NCI-H226 (cell line): ENCODE measurements at regions not wholly inside any gene's neighbourhood (a gene's known extent, or its start where the extent isn't known, plus 50 kb on each side); places are given as distances from the start of the nearest gene placed in this dataset.
"Not testable (repeated sequence)": the region's sequence is repeated elsewhere in the genome, so short reads cannot be mapped to it uniquely, and the experiment has no call there.

Source experiments
- DNase-seq: peaks from one replicate; pipeline ENCODE4 v3.0.0-alpha.2; 2015

DNA sequence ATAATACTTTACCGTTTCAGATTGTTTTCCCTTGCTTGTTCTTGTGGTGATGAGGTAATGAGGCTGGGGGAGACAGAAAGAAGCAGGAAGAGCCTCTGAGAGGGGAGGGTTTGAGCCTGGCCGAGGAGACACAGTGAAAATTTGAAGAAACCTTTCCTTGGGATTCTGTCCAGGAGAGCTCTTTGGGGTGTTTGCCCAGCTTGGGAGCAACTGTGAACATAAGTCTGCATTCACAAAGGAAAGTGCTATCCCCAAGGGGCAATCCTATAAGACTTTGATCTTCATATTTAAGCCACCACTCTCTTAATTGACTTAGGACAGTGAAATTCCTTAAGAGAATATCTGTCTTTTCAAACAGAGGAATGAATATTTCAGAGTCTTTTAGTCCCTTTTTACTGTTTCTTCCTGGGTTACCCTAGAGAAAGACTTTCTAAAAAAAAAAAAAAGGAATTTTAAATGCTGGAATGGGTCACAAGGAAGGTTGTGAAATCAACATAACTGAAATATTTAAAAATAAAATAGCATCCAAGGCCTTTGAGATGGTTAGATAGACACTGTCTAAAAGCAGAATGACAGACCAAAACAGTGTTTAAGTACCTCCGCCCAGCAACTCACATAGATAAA is 52.5 kb upstream of the STAM2 start:
- DNase-seq: no peak

DNA sequence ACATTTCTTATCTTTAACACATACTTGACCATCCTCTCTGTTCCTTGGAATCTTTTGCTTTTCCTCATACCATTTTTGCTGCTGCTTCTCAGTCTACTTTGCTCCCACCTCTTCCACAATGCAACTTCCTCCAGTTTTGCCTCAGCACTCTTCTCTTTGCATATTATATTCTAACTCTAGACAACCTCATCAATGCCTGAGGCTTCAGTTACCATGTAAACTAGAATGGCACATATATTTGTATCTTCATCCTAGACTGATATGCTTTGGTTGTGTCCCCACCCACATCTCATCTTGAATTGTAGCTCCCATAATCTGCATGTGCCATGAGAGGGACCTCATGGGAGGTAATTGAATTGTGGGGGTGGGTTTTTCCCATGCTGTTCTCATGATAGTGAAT is 55.9 kb upstream of the STAM2 start:
- no peak for DNase-seq

DNA sequence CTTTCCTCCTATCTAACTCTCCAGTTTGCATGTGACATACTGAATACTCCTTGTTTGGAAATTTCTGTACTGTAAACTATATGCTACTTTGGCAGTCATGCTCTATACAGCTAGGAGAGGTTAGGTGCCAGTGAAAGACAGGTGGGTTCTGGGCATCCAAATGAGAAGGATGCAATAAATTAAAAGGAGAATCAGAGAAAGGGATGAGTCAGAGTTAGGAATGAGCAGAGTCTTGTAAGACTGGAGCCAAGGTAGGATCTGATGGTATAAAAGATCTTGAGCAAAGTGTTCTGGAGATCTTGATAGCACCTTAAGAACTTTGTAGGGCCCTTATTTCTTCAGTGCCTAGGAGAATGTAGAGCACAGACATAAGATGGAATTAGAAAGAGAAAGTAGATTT is 58.7 kb upstream of the STAM2 start:
- DNase-seq: peak; percentile 14

DNA sequence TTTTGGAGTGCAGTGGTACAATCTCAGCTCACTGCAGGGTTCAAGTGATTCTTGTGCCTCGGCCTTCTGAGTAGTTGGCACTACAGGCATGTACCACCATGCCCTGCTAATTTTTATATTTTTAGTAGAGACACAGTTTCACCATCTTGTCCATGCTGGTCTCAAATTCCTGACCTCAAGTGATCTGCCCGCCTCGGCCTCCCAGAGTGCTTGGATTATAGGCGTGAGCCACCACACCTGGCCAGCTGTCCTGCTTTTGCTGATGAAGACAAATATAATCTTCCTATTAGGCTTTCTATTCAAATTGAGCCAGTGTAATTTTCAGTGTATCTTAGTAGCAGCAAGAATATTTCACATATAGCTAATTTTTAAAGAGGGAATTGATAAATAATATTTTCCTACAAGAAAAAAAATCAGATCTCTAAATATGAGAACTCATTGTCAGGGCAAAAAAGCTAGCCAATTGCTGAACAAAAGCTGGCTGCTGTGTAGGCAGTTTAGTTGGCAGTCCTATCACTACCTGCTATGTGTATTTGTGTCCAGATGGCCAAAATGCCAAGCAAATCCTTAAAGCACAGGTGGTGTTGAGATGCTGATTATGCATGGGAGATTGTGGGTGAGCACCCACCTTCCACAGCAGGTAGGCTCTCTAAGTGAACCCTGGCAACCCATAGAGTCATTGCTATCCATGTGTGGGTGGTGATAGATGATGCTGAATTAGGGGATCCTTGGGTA is 60.8 kb upstream of the STAM2 start:
- no peak for DNase-seq

DNA sequence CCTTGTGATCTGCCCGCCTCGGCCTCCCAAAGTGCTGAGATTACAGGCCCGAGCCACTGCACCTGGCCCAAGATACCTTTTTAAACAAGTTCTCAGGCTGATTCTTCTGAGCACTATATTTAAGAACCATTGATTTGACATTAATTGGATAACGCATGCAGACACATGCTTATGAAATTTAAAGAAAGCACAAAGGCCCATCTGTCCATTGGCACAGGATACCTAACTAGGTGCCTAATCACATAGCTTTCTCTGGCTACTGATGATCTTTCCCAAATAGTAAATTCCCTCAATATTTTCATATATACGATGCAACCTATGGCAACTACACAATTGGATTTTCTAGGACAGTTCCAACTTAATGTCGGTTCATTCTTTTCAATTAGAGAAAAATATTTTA is 62.5 kb upstream of the STAM2 start:
- DNase-seq: no peak

DNA sequence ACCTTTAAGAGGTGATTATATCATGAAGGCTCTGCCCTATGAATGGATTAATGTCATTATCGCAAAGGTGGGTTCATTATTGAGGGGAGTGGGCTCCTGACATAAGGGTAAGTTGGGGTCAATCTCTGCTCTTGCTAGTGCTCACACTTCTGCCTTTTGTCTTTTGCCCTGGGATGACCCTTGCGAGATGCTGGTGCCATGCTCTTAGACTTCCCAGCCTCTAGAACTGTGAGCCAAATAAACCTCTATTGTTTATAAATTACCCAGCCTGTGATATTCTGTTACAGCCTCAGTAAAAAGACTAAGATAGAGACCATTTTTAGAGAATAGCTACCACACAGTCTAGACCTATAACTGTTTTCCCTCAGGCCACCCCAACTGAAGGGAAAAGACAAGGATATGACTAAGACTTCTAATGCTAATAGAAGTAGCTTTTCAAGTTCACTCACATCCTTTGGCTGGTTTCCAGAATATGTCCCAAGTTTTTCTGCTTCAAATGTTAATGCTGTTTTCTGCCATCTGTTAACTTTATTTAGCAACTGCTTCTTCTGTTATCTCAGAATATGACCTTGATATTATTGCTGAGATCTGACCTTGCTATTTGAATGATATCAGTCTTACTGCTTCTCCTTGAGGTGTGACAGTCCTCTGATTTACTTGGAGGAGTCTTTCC is 65.1 kb upstream of the STAM2 start:
- peak; percentile 85 for DNase-seq

DNA sequence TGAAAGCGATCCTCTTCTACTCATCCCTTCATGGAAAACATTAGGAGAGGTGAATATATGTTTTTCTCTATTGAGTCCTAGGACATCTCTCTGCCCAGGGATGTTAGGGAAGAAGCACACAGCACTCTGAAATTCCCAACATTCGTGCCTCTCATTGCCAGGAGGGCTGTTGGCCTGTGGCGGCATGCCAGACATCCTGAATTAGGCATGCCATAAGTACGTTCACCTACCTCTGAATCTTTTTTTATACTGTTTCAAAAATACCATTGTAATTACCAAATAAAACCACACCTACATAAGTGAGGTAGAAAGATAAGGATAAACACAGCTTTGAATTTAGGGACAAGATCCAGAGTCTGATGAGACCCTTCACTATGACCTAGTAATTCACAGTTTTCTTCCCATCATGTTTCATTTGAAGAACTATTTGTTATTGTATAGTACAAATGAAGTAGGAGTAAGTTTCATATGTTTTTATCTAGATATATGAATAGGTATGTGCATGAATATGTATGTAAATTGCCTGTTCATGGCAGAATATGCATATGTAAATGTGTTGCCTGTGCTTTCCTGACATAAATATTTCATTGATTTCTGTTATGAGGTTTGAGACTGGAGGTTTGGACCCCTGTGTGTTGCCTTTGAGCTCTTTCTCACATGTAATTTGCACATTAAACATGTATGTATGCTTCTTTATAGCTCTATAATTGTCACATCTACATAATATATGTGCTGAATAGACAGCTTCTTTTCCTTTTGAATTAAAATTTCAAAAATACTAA is 66.6 kb upstream of the STAM2 start:
- peak; percentile 49 for DNase-seq

DNA sequence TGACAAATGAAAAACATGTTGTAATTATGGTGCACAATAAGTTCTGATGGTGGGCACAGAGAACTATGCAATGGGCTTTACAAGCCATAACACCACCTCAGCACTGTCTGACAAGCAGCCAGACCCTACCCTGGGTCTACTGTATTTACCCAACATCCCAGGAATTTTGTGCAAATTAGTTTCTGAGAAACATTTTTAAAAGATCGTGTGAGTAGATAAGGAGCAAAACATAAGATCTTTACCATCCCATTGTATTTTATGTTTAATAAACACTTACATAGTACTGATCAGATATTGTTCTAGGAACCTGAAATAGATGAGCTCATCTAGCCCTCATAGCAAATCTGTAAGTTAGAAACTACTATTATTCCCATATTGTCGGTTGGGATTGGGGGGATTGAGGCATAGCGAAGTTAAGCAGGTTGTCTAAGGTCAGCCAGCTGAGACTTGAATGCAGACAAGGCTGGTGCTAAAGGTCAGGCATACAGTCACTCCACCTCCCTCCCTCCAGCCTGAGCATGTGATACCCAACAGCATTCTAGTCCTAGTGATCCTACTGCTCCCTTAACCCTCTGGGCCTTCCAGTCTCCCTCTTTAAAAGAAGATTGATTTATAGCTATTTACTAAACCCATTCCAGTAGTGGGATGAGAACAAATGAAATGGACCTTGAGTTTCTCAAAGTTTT is 67.4 kb upstream of the STAM2 start:
- no peak for DNase-seq

DNA sequence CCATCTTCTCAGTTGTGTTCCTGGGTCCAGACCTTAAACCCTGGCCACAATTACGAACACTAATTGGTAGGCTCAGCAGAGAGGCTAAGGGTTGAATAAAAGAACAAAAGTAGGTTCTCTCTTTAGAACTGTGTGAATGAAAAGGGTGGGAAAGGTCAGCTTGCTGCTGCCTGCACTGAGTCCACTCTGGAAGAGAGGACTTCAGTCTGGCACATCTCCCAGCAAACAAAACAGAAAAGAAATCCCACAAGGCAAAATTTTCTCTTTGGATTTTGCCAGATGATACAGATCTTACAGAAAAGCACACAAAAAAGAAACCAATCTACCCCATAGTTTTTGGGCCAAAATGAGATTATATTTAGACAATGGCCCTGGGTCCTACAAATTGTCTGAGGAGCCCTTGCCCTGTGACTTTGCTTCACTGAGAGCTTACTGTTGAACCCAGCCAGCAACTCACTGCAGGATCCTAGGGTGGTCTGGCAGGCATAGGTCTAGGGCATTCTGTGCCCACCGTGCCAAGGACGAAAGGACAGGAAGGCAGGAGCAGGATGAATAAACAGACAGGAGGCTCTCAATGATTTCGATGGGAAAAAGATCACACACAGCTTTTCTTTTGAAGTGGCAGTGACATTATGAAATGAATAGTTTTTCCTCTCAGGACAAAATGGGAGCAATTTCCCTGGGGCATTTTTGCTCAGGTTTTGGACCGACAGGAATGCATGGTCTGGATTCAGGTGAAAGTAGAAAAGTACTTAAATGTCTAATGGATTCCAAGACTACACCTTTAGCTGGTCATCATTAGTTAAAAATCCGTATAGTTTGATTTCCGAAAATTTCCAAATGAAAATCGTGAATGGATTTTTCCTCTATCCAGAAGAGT is 68.4 kb upstream of the STAM2 start:
- DNase-seq: no peak

DNA sequence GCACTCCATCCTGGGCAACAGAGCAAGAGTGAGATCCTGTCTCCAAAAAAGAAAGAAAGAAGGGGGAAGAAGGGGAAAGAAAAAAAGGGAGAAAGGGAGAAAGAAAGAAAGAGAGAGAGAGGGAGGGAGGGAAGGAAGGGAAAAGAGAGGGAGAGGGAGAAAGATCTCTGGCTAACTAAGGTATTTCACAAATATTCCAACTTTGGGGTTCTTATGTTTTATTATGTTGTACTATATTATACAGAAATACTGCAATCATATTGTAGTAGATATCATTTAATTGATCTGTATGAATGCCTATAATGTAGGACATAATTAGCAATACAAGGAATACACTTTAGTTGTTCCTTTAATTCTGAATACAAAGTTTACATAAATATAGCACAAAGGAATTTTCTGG is 70.1 kb upstream of the STAM2 start:
- DNase-seq: no peak

DNA sequence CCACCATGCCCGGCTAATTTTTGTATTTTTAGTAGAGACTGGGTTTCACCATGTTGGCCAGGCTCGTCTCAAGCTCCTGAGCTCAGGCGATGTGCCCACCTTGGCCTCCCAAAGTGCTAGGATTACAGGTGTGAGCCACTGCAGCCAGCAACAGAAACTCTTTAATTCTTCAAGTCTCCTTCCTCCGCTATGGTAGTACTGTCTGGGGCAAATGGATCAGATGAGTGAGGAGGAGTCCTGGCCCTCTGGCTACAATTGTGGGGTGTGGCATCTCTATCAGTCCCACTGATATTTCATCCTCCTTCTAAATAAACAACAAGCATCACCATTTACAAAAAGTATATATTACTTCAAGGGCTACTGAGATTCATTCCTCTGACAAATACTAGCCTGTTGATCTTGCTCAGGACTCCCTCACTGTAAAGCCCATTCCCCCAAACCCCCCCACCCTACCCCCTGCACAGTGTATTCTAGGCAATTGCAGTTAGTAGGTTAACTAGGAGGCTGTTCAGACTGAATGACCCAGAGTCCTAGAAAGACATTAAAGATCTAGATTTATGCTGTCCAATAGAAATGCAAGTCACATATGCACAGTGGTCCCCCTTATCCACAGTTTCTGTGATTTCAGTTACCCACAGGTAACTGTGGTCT is 71.2 kb upstream of the STAM2 start:
- no peak for DNase-seq

DNA sequence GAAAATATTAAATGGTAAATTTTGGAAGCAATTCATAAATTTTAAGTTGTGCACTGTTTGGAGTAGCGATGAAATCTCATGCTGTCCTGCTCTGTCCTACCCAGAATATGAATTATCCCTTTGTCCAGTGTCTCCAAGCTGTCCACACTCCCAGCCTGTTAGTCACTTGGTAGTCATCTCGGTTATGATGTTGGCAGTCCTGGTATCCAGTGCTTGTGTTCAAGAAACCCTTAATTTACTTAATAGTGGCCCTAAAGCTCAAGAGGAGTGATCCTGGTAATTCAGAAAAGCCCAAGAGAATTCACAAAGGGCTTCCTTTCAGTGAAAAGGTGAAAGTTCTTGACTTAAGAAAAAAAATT is 71.8 kb upstream of the STAM2 start:
- no peak for DNase-seq

DNA sequence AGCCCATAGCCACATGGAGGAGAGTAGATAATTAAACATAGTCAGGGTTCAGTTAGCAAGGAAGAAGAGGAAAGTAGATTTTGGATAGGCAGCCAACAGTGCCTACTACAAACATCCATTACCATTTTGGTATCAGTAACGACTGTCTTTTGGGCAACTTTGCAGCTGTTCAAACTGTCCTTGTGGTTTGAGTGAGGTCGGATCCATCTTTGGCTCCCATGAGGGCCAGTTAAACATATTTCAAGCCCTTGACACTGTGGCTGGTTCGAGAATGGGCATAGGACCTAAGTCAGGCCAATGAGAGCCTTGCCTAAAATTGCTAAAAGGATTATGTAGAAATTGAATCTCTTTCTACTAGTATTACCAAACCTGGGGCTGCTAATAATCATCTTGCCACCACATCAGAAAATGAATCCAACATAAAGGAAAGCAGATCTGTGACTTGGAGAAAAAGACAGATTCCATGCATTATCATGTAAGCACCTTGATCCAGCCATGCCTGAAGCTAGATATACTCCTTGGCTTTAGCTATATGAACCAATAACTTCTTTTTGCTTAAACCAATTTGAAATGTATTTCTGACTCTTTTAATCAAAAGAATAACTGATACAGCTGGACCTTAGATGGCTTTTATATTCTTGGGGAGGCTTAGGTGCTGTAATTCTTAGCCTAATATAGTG is 75.0 kb upstream of the STAM2 start:
- DNase-seq: no peak

DNA sequence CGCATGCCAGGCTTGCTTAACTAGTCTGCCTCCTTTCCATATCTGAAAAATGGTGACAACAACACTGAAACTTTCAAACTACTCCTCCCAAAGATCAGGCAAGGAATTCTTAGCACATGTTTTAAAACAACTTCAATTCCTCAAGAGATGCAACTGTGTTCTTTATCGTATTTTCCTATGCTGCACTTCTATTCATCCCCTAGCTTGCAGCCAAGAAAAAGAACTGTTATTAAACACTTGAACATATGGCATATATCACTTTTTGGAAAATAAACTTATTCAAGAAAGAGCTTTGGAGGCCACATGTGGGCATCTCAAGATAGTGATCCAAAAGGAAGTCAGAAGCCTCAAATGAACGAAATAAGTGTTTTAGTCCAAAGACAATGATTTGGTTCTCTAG is 75.6 kb upstream of the STAM2 start:
- DNase-seq: no peak

DNA sequence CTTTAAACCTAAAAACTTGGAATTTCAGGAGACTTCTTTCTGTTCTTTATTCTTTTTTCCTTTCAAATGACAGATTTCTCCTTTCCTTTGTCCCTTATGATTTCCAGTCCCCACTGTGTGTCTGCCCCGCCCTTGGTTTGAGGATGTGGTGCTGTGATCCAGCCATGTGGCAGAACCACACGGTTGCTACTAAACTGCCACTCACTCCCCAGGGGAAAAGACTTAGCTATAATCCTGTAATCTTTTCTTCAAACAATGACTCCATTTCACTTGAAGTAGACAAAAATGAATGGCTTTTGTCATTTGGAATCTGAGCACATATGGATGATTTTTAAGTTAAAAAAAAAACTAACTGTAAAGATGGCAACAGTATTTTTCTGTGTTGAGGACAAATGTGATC is 76.2 kb upstream of the STAM2 start:
- DNase-seq: no peak

DNA sequence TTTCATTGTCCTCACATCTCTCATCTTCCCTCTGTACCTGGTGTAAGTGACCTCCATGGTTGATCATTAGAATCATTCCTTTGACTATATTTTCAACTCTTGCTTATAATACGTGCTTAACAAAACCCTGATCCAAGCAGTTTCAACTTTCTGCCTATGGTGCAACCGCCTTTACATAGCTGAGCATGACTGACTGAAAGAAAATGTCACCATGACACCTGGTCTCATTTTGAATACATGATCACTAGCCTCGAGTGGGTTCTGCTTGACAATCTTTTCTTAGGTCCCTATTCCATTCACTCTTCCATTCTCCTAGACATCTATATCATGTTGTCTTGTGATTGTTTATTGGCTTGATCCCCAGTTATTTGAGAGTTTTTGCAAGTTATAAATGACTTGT is 78.9 kb upstream of the STAM2 start:
- DNase-seq: no peak

DNA sequence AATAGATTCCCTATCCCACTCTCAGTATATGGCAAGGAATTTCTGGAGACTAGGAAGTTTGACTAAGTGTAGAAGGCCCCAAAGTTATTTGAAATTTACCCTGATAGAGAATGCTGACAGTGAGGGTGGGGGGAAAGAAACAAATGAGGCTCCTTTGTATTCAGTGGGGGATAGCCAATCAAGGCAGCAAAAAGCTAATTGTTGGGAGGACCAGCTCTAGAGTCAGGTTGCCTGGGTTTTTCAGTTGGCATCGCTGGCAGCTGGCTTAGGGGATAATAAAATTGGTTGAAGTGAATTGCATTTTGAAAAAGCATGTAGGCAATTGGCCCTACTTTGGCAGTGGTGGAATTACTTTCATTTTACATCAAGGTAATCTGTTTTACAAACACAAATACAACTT is 79.4 kb upstream of the STAM2 start:
- DNase-seq: no peak

DNA sequence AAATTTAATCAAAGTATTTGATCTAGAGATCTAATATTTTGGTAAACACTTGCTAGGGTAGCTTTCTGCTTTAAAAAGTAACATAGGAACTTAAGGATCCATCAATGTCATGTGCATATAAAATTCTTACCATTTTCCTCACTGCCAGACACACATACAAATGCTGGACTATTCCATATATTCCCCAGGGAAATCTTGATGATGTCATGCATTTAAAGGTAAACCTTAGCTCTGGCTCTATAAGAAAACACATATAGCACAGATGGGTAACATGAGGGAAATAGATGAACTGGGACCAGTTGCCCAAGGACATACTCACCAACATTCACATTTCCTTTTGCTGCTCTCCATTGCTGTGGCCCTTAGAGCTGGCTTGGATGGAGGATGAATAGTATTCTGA is 79.1 kb upstream of the FMNL2 start:
- no peak for DNase-seq

DNA sequence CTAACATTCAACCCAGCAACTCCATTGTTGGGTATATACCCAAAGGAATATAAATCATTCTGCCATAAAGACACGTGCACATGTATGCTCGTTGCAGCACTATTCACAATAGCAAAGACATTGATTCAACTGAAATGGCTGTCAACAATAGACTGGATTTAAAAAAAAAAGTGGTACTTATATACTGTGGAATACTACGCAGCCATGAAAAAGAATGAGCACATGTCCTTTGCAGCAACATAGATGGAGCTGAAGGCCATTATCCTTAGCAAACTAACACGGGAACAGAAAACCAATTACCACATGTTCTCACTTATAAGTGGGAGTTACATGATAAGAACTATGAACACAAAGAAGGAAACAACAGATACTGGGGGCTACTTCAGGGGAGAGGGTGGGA is 74.0 kb upstream of the FMNL2 start:
- no peak for DNase-seq

DNA sequence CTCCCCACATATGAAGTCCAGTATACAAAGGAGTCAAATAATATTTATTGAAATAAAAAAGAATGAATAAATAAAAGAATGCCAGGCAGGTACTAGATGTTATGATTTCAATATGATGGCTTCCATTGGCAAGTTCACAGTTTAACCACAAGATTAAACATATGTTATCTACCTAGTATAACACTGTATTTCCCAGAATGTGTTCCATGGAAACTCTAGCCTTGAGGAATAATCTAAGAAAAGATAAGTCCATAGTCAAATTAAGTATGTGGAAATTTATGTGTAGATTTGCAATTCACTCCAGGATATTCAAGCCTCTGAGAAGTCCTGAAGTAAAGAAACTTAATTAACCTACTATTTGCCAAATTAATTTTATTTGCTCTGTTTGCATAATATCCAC is 71.1 kb upstream of the FMNL2 start:
- no peak for DNase-seq

DNA sequence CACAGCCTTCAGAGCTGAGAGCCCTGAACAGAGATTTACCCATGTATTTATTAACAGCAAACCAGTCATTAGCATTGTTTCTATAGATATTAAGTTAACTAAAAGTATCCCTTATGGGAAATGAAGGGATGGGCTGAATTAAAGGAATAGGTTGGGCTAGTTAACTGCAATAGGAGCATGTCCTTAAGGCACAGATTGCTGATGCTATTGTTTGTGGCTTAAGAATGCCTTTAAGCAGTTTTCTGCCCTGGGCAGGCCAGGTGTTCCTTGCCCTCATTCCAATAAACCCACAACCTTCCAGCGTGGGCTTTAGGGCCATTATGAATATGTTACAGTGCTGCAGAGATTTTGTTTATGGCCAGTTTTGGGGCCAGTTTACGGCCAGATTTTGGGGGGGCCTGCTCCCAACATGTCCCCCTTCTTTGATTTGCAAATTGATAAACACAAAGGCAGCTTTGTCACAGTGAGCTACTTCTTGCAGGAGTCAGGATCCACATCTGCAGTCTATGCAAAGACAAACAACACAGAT is 61.2 kb upstream of the FMNL2 start:
- not testable (repeated sequence) for DNase-seq
